ENCODE measurements at regions not wholly inside any gene's neighbourhood (a gene's known extent, or its start where the extent isn't known, plus 50 kb on each side); places are given as distances from the start of the nearest gene placed in this dataset.

DNA sequence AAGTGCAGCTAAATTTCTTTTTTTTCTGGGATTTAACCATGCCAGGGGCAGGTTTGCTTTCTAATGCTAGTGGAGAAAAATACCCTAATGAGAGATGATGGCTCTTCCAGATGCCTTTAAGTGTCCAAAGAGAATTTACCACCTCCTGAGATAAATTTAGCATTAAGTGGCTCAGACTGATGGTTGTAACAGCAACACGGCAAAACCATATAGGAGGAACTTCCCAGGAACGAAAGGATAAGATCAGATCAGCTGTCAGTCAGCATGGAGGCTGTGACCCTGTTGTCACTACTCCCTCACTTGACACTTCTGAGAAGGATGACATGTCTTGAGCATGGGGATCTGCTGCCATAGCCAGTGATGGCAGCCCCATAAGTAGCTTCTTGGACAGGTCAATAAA, 860.0 kb downstream of the QKI start:
- no peak for DNase-seq (ENCODE audit: low spot score)
- TF ChIP-seq, protein P1, sequence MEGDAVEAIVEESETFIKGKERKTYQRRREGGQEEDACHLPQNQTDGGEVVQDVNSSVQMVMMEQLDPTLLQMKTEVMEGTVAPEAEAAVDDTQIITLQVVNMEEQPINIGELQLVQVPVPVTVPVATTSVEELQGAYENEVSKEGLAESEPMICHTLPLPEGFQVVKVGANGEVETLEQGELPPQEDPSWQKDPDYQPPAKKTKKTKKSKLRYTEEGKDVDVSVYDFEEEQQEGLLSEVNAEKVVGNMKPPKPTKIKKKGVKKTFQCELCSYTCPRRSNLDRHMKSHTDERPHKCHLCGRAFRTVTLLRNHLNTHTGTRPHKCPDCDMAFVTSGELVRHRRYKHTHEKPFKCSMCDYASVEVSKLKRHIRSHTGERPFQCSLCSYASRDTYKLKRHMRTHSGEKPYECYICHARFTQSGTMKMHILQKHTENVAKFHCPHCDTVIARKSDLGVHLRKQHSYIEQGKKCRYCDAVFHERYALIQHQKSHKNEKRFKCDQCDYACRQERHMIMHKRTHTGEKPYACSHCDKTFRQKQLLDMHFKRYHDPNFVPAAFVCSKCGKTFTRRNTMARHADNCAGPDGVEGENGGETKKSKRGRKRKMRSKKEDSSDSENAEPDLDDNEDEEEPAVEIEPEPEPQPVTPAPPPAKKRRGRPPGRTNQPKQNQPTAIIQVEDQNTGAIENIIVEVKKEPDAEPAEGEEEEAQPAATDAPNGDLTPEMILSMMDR (IDR thresholded peaks at IDR 0.05; ENCODE audit: extremely low read depth, missing control alignments) = no peak

DNA sequence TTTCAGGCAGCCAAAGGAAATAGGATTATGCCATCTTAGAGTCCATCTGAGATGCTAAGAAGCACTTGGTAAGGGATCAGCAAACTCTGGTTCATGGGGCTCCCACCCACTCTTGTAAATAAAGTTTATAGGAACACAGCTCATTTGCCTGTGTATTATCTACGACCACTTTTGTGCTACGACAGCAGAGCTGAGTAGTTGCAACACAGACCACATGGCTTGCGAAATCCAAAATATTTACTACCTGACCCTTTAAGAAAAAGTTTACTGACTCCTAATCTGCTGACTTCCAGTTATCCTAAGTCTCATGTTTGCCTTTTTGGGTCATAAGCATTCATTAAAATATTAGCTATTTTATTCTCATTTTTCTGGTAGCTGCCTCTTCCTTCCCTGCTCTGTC, 859.0 kb downstream of the QKI start:
- TF ChIP-seq, protein P1 (IDR thresholded peaks at IDR 0.05; ENCODE audit: extremely low read depth, missing control alignments) = no peak
- no peak for DNase-seq (ENCODE audit: low spot score)

DNA sequence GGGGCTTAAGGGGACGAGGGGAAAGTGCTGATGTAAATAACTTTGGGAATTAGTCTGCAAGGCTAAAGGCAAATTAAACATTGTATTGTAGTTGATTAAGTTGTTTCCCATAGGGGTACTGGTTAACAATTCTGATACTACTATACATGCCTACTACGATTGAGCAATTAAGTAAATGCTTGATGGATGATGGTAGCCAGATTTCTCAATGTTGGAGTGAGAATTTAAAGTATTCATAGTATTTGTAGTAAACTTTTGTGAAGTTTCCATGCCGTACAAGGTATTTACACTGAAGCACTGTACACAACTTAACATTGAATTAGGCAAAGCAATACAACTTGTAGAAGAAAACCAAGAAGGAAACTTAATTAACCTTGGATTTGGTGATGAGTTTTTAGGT, 852.3 kb downstream of the QKI start:
- no peak for DNase-seq (ENCODE audit: low spot score)
- TF ChIP-seq, protein P1 (IDR thresholded peaks at IDR 0.05; ENCODE audit: extremely low read depth, missing control alignments) = no peak

DNA sequence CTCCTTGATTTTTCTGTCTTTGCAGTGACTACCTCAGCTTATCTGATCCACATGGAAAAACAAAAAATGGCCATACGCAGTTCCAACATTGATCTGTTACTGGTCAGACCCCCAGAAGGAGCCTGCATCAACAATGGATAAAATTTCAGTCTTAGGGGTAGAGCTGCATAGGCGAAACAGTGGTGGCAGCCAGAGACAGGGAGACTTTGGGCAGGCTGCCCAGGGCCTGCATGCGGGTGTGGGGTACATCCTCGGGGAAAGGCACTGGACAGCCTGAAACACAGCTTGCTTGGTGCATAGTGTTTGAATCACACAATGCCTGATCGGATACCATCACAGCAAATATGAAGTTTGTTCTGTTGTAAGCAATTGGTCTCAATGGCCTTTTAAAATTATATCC, 847.8 kb downstream of the QKI start:
- DNase-seq (ENCODE audit: low spot score) = no peak
- TF ChIP-seq, protein P1 (IDR thresholded peaks at IDR 0.05; ENCODE audit: extremely low read depth, missing control alignments) = no peak

DNA sequence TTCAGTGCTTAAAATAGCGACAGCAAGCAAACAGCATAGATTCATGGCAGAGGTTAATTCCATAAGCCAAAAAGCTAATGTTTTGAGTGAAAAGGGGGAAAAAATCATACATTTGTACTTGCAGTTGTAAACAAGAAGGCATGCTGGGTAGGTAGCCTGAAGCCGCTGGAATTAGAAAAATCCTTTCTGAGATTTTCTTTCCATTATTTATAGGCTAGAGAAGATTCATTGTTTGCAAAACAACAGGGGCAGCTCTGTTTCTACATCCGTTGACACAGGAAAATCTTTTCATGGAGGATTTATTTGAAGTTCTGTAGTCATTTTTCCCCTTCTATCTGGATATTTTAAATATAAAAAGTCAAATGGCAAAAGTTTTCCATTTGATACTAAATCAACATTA, 843.9 kb downstream of the QKI start:
- TF ChIP-seq, protein P1 (IDR thresholded peaks at IDR 0.05; ENCODE audit: extremely low read depth, missing control alignments) = no peak
- DNase-seq (ENCODE audit: low spot score) = no peak

DNA sequence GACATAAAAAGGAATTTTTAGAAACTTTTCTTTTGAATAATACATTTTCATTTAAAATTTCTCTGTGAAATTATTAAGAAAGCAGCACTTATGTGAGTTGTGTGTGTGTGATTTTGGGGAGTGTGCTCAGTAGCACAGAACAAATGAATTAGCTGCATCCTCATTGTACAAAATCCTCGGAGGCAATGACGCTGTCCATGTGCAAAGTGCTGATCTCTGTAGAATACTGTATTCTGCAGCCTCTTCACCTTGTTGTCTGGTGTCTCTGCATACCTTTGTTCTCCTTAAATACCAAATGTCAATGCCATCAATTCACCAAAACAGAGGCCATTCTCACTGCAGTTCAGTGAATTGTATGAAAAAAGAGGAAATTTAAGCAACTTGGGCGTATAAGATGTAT, 838.4 kb downstream of the QKI start:
- no peak for DNase-seq (ENCODE audit: low spot score)
- TF ChIP-seq, protein P1 (IDR thresholded peaks at IDR 0.05; ENCODE audit: extremely low read depth, missing control alignments) = no peak

DNA sequence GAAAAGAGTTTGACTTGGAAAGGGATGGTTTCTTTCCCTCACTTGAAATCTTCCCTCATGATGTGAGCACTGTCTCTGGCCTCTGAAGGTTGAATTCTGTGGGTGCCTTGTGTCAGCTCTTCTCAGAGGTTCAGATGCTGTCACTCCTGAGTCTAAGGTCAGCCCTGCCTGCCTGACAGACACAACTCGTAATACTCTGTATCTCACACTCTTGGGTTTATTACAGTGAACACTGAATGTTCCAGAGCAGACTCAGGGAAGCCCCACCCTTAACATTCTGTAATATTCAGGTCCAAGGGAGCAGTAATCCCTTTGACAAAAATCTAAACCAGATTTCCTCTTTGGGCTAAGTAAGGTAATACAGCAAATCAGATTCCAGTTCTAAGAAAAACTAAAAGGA, 837.8 kb downstream of the QKI start:
- TF ChIP-seq, protein P1 (IDR thresholded peaks at IDR 0.05; ENCODE audit: extremely low read depth, missing control alignments) = no peak
- no peak for DNase-seq (ENCODE audit: low spot score)

All from GM20000 (cell line).